ENCODE measurements at regions not wholly inside any gene's neighbourhood (a gene's known extent, or its start where the extent isn't known, plus 50 kb on each side); places are given as distances from the start of the nearest gene placed in this dataset.

- no peaks in the 10 kb centered on the region for H3K4me1 ChIP-seq (ENCODE audit: control insufficient read depth, insufficient read depth, low read length)
- CTCF ChIA-PET: interaction anchor here (0.7 kb wide), 1 partner anchor 242 kb away, joined by 3 read pairs; no protein-coding TSS in a partner anchor
- H3K27ac ChIP-seq (ENCODE audit: control insufficient read depth, insufficient read depth): no peak overlapping the region
- in situ Hi-C loops (cut with MboI): no loop called here
- RAD21 ChIA-PET (ENCODE audit: unreplicated experiment): no interaction called here
- H3K9ac ChIP-seq (ENCODE audit: control insufficient read depth, insufficient read depth, low read length): no peak overlapping the region
- no peaks in the 10 kb centered on the region; a peak in 1 of 4 replicates for H3K27me3 ChIP-seq (replicated peaks in 1 of 2; ENCODE audit: control insufficient read depth in 2 of 2, insufficient read depth in 2 of 2, low read length in 1 of 2)
- POLR2A ChIA-PET: no interaction called here
- H3K4me2 ChIP-seq (ENCODE audit: control insufficient read depth, insufficient read depth): no peak overlapping the region
- SMC1A ChIA-PET (ENCODE audit: uncharacterized antibody, unreplicated experiment): no interaction called here
- FAIRE-seq (no peak), DNase-seq (ENCODE audit: low read depth, low spot score) (no peak), ATAC-seq (no peak)
- no peaks in the 10 kb centered on the region for H3K79me2 ChIP-seq (ENCODE audit: control insufficient read depth, insufficient read depth, low read length)
- no peaks in the 10 kb centered on the region; the same call in 2 of the 3 replicates for H3K9me3 ChIP-seq (replicated peaks; ENCODE audit: control insufficient read depth, insufficient read depth, low read length)
- BruUV-seq (replicated peaks): no TSS peak
- intact Hi-C loops (cut with micrococcal nuclease; ENCODE audit: unreplicated experiment): no loop called here
- H4K20me1 ChIP-seq (ENCODE audit: control insufficient read depth, insufficient read depth): no peaks in the 10 kb centered on the region
- H2AFZ ChIP-seq (ENCODE audit: control insufficient read depth, low read depth, low read length): no peak overlapping the region
- H3K36me3 ChIP-seq (ENCODE audit: control insufficient read depth in 2 of 2, insufficient read depth in 2 of 2, low read length in 1 of 2): no peaks in the 10 kb centered on the region
- no peak for TF ChIP-seq PAX8 (IDR thresholded peaks at IDR 0.05)
- TF ChIP-seq POLR2AphosphoS2 (IDR thresholded peaks at IDR 0.05; ENCODE audit: low read depth, low read length): no peak
- TF ChIP-seq NFIC (IDR thresholded peaks at IDR 0.05; ENCODE audit: low read depth, low read length): no peak
- TF ChIP-seq PML (IDR thresholded peaks at IDR 0.05; ENCODE audit: low read length): no peak
- TF ChIP-seq ATF7 (IDR thresholded peaks at IDR 0.05; ENCODE audit: low read depth): no peak
- no peak for TF ChIP-seq ZNF274 (IDR thresholded peaks at IDR 0.05; ENCODE audit: insufficient read depth, insufficient read length)
- no peak for TF ChIP-seq RELA (IDR thresholded peaks at IDR 0.05; ENCODE audit: borderline replicate concordance, partially characterized antibody)
- no peak for TF ChIP-seq ZNF687 (IDR thresholded peaks at IDR 0.05)
- no peak for TF ChIP-seq IKZF2 (IDR thresholded peaks at IDR 0.05)
- TF ChIP-seq NFYB (IDR thresholded peaks at IDR 0.05; ENCODE audit: insufficient read depth, low read depth, low read length): no peak
- TF ChIP-seq SREBF2 (IDR thresholded peaks at IDR 0.05; ENCODE audit: low read length): no peak
- no peak for TF ChIP-seq PKNOX1 (IDR thresholded peaks at IDR 0.05)
- TF ChIP-seq ZBTB33 (IDR thresholded peaks at IDR 0.05): no peak
- TF ChIP-seq MTA2 (IDR thresholded peaks at IDR 0.05; ENCODE audit: low read depth): no peak
- no peak for TF ChIP-seq FOXK2 (IDR thresholded peaks at IDR 0.05)
- H3K4me3 ChIP-seq: no peak overlapping the region
These were observed 169.6 kb downstream of the UACA start for GRCh38 chr15:70593795-70594194.
